OCI-LY7 (cell line): ENCODE measurements at regions not wholly inside any gene's neighbourhood (a gene's known extent, or its start where the extent isn't known, plus 50 kb on each side); places are given as distances from the start of the nearest gene placed in this dataset.

Source experiments
- CTCF ChIP-seq: fragments of 200-600 bp; sonication (generic); conservative IDR thresholded peaks from 2 replicates; pipeline ENCODE4 v1.5.1; 2014; ENCODE audit warnings: mild to moderate bottlenecking, antibody characterized with exemption, low read length, moderate library complexity, mixed read lengths
- EZH2phosphoT487 ChIP-seq: fragments of 200-600 bp; sonication (generic); IDR thresholded peaks from 2 replicates; pipeline ENCODE4 v1.6.1; 2018; ENCODE audit warnings: low read depth, borderline replicate concordance, mild to moderate bottlenecking, mixed run types, antibody characterized with exemption, low read length, moderate library complexity, mixed read lengths

DNA sequence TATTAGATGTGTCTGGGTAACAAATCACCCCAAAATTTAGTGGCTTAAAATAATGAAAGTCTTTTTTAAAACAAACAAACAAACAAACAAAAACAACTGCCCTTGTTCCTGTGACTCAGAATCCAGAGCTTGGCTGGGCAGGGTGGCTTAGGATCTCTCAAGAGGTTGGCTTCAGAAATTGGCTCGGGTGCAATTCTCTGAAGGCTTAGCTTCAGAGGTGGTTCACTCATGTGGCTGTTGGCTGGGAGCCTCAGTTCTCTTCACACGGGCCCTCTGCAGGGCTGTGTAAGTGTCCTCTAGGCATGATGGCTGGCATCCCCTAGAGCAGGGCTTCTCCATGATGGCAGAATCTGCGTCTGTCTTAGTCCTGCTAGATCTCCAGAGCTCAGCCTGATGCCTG is 179.9 kb upstream of the BCOR start:
- no peak for TF ChIP-seq CTCF
- no peak for TF ChIP-seq EZH2phosphoT487
